Nephron progenitor cell (in vitro differentiated cells): ENCODE measurements at regions not wholly inside any gene's neighbourhood (a gene's known extent, or its start where the extent isn't known, plus 50 kb on each side); places are given as distances from the start of the nearest gene placed in this dataset.

Experiments
- DNase-seq: peaks from one replicate; pipeline ENCODE4 v3.0.0; 2021
- H3K27ac Mint-ChIP-seq: 2 replicates; pipeline ENCODE4 v1.8.0; 2021; ENCODE audit warnings: mild to moderate bottlenecking, moderate library complexity, mixed read lengths
- H3K27me3 Mint-ChIP-seq: 2 replicates; pipeline ENCODE4 v1.8.0; 2021; ENCODE audit warnings: mild to moderate bottlenecking, low read depth, mixed read lengths; ENCODE audit not compliant: poor library complexity
- H3K36me3 Mint-ChIP-seq: 2 replicates; pipeline ENCODE4 v1.8.0; 2021; ENCODE audit warnings: low read depth, mixed read lengths
- H3K4me1 Mint-ChIP-seq: 2 replicates; pipeline ENCODE4 v1.8.0; 2021; ENCODE audit warnings: mixed read lengths
- H3K4me3 Mint-ChIP-seq: 2 replicates; pipeline ENCODE4 v1.8.0; 2021; ENCODE audit warnings: mild to moderate bottlenecking, moderate library complexity, mixed read lengths
- H3K9me3 Mint-ChIP-seq: 2 replicates; pipeline ENCODE4 v1.8.0; 2021; ENCODE audit warnings: mild to moderate bottlenecking, moderate library complexity, mixed read lengths
- TF ChIP-seq, protein P1 (sequence below): fragments of 200-600 bp; sonication (generic); IDR thresholded peaks from 2 replicates; pipeline ENCODE4 v1.5.0; 2021; ENCODE audit warnings: antibody characterized with exemption

DNA sequence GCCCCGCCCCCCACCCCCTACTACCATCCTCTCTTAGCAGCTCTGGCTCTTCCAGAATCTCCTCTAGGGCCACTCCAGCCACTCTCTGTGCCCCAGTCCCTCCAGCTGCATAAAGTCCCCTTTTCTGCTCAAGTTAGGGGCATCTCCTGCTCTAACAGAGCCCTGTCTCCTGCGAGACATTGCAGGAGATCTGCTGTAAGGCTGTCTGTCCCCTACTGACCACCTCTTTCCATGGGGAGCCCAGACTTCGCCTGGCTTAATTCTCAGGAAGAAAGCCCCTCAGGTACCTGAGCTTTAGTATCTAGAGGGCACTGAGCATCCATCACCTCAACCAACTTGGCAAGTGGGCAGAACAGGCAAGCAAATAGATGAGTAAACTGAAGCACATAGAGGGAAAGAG, 200.7 kb upstream of the ZMIZ1 start:
- TF ChIP-seq, protein P1, sequence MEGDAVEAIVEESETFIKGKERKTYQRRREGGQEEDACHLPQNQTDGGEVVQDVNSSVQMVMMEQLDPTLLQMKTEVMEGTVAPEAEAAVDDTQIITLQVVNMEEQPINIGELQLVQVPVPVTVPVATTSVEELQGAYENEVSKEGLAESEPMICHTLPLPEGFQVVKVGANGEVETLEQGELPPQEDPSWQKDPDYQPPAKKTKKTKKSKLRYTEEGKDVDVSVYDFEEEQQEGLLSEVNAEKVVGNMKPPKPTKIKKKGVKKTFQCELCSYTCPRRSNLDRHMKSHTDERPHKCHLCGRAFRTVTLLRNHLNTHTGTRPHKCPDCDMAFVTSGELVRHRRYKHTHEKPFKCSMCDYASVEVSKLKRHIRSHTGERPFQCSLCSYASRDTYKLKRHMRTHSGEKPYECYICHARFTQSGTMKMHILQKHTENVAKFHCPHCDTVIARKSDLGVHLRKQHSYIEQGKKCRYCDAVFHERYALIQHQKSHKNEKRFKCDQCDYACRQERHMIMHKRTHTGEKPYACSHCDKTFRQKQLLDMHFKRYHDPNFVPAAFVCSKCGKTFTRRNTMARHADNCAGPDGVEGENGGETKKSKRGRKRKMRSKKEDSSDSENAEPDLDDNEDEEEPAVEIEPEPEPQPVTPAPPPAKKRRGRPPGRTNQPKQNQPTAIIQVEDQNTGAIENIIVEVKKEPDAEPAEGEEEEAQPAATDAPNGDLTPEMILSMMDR: no peak
- DNase-seq: no peak
- H3K27me3 Mint-ChIP-seq: peaks cover 6% of the 10 kb centered on the region

DNA sequence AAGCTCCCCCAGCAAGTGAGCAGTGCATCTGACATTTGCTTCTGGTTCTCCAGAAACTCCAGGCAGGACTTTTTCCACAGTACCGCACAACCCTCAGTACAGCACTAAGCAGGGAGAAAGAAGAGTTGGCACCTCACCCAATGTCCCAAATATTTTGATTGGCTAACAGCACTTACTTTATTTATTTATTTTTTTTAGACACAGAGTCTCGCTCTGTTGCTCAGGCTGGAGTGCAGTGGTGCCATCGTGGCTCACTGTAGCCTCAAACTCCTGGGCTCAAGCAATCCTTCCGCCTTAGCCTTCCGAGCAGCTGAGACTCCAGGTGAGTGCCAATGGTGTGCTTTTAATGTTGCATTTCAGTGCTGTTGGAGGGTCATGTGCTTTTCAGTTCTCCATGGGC, 200.3 kb upstream of the ZMIZ1 start:
- Mint-ChIP-seq H3K9me3 (peaks cover 3% of the 10 kb centered on the region), H3K4me3 (no peak overlapping the region), H3K4me1 (peaks cover 15% of the 10 kb centered on the region), H3K36me3 (no peaks in the 10 kb centered on the region), H3K27ac (no peak overlapping the region), H3K27me3 (peaks cover 6% of the 10 kb centered on the region)
- TF ChIP-seq, protein P1: no peak
- DNase-seq: no peak

More for the DNA sequence above, 200.7 kb upstream of the ZMIZ1 start:
- Mint-ChIP-seq H3K27ac (no peak overlapping the region), H3K9me3 (peaks cover 3% of the 10 kb centered on the region), H3K4me1 (peaks cover 15% of the 10 kb centered on the region), H3K36me3 (no peaks in the 10 kb centered on the region), H3K4me3 (no peak overlapping the region)

DNA sequence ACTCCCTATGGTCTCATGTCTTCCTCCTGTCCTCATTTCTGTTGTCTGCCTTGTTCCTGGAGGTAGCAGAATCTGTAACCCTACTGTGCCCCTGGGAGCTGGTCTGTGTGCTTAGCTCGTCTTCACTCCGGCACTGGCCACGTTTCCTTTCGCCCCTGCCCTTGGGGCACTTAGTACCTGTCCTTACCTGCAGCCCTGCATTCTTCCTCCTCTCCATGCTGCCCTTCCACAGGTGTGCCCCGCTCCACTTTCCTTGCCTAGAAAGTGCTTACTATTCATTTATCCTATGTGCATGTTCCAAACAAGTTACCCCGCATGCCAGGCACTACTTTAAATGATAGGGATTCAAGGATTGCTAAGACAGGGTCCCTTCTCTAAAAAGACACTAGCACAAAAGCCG, 199.9 kb upstream of the ZMIZ1 start:
- DNase-seq: no peak

DNA sequence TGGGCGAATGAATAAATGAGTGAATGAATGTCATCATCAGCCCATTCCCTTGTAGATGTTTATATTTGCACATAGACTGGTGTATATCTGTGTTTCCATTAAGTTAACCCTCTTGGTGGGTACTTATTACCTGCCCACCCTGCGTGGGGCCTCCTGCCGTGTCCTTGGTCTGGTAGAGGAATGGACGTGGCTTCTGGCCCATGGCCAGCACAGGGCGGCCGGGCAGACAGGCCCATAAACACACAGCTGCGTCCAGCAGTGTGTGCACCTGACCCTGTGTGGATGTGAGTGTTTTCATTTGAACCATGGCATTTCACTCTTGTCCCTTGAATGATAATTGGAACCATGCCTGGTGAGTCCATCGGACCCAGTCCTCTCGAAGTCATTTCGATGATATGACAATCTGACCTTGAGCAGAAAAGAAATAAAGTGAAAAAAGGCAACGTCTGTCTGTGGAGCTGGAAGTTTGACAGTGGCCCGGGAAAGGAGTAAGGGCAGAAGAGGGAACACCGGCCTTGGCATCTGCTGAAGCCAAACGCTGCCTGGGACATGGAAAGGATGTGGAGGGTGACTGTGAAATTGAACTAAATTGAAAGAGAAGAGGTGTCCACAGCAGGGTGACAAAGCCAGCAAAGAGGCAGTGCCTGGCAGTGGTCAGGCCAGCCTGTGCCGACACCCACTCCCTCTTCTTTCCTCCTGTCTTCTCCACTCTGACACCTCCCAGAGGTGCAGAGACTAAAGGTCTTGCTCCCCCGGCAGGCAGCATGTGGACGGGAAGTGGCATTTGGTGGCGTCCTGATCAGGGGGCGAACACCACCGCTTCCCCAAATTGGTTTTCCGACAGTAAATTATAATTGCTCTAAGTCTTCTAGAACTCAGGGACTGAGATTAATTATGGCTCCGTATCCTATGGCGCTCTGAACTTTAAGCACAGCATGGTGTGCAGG, 199.0 kb upstream of the ZMIZ1 start:
- peaks cover 4% of the 10 kb centered on the region for H3K27me3 Mint-ChIP-seq
- H3K36me3 Mint-ChIP-seq: no peaks in the 10 kb centered on the region
- peaks cover 18% of the 10 kb centered on the region for H3K4me1 Mint-ChIP-seq
- TF ChIP-seq, protein P1: no peak
- DNase-seq: no peak
- H3K27ac Mint-ChIP-seq: no peak overlapping the region
- H3K4me3 Mint-ChIP-seq: no peak overlapping the region
- H3K9me3 Mint-ChIP-seq: peaks cover 3% of the 10 kb centered on the region

More for the DNA sequence above, 199.9 kb upstream of the ZMIZ1 start:
- TF ChIP-seq, protein P1: no peak
- Mint-ChIP-seq H3K27ac (no peak overlapping the region), H3K27me3 (peaks cover 4% of the 10 kb centered on the region), H3K4me1 (peaks cover 15% of the 10 kb centered on the region), H3K4me3 (no peak overlapping the region), H3K9me3 (peaks cover 3% of the 10 kb centered on the region), H3K36me3 (no peaks in the 10 kb centered on the region)

DNA sequence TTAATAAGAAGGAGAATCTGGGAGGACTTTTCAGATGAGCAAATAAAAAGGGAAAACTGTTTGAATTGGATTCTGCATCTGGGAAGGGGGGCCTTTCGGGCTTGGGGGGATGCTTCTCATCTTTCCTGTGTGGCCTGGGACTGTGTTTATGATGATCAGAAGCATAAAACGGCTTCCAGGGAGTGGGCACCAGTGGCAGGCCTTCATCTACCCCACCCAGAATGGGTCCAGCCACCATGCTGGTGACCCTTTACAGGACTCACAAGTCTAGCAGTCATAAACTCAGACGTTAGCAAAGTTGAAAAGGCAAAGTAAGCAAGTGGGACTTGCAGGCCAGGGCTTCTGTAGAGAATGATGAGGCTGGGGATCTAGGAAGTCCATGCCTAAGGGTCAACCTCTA, 198.3 kb upstream of the ZMIZ1 start:
- H3K27ac Mint-ChIP-seq: no peak overlapping the region
- no peak for DNase-seq
- TF ChIP-seq, protein P1: no peak
- no peaks in the 10 kb centered on the region for H3K36me3 Mint-ChIP-seq
- peaks cover 24% of the 10 kb centered on the region for H3K4me1 Mint-ChIP-seq
- H3K4me3 Mint-ChIP-seq: no peak overlapping the region
- H3K9me3 Mint-ChIP-seq: peaks cover 3% of the 10 kb centered on the region
- peaks cover 4% of the 10 kb centered on the region for H3K27me3 Mint-ChIP-seq

DNA sequence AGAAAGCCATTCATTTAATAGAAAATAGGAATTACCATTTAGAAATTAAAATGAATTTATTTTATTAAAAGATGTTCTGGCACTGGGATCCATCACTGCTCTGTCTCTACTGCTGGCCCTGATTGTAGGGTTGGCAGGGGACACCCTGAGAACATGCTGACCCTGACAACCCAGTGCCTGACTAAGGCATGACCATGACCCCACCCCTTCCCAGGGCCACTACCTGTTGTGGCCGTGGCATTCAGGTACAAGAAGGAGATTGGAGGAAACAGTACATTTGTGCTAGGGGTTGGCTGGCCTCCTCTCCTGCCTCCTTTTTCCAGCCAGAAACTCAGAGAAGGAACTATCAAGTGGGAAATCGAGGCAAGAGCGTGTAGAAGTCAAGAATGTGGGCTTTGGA, 197.0 kb upstream of the ZMIZ1 start:
- H3K36me3 Mint-ChIP-seq: no peaks in the 10 kb centered on the region
- no peak for DNase-seq

More for the DNA sequence above, 197.0 kb upstream of the ZMIZ1 start:
- TF ChIP-seq, protein P1: no peak
- Mint-ChIP-seq H3K4me1 (peaks cover 38% of the 10 kb centered on the region), H3K27me3 (peaks cover 4% of the 10 kb centered on the region), H3K4me3 (no peak overlapping the region), H3K27ac (no peak overlapping the region), H3K9me3 (peaks cover 5% of the 10 kb centered on the region)
